SJCRH30 (cell line): ENCODE measurements at regions not wholly inside any gene's neighbourhood (a gene's known extent, or its start where the extent isn't known, plus 50 kb on each side); places are given as distances from the start of the nearest gene placed in this dataset.

Experiments
- DNase-seq, 2 experiments: peaks; one replicate each; pipeline ENCODE4 v3.0.0-alpha.2; 2015 to 2020
- H3K27ac ChIP-seq: fragments of 250-450 bp; sonication (Bioruptor Pico); 2 replicates; pipeline ENCODE4 v1.5.1; 2020; ENCODE audit warnings: mild to moderate bottlenecking, moderate library complexity
- H3K27me3 ChIP-seq: fragments of 250-450 bp; sonication (Bioruptor Pico); 2 replicates; pipeline ENCODE4 v1.5.1; 2020; ENCODE audit warnings: mild to moderate bottlenecking, moderate library complexity
- H3K36me3 ChIP-seq: fragments of 250-450 bp; sonication (Bioruptor Pico); 2 replicates; pipeline ENCODE4 v1.5.1; 2020; ENCODE audit warnings: mild to moderate bottlenecking, moderate library complexity
- H3K4me1 ChIP-seq: fragments of 250-450 bp; sonication (Bioruptor Pico); 2 replicates; pipeline ENCODE4 v1.5.1; 2020; ENCODE audit warnings: mild to moderate bottlenecking, moderate library complexity
- H3K4me3 ChIP-seq: fragments of 250-450 bp; sonication (Bioruptor Pico); 2 replicates; pipeline ENCODE4 v1.5.1; 2020; ENCODE audit warnings: mild to moderate bottlenecking, moderate library complexity
- H3K9me3 ChIP-seq: fragments of 250-450 bp; sonication (Bioruptor Pico); replicated peaks from 2 replicates; pipeline ENCODE4 v1.5.1; 2020; ENCODE audit warnings: mild to moderate bottlenecking, moderate library complexity

GRCh38 chr6:6891125-6891721 lies 216.5 kb upstream of the RREB1 start:
- Histone ChIP-seq H3K4me3 (no peak overlapping the region), H3K4me1 (peaks cover 18% of the 10 kb centered on the region), H3K9me3 (no peaks in the 10 kb centered on the region), H3K36me3 (no peaks in the 10 kb centered on the region), H3K27me3 (no peaks in the 10 kb centered on the region), H3K27ac (no peak overlapping the region)
- DNase-seq = no peak

GRCh38 chr6:6891949-6892461 lies 215.8 kb upstream of the RREB1 start:
- H3K27me3 ChIP-seq = no peaks in the 10 kb centered on the region
- H3K4me1 ChIP-seq = peaks cover 18% of the 10 kb centered on the region
- H3K27ac ChIP-seq = no peak overlapping the region
- H3K4me3 ChIP-seq = no peak overlapping the region
- H3K36me3 ChIP-seq = no peaks in the 10 kb centered on the region
- DNase-seq = no peak
- H3K9me3 ChIP-seq = no peaks in the 10 kb centered on the region

DNA sequence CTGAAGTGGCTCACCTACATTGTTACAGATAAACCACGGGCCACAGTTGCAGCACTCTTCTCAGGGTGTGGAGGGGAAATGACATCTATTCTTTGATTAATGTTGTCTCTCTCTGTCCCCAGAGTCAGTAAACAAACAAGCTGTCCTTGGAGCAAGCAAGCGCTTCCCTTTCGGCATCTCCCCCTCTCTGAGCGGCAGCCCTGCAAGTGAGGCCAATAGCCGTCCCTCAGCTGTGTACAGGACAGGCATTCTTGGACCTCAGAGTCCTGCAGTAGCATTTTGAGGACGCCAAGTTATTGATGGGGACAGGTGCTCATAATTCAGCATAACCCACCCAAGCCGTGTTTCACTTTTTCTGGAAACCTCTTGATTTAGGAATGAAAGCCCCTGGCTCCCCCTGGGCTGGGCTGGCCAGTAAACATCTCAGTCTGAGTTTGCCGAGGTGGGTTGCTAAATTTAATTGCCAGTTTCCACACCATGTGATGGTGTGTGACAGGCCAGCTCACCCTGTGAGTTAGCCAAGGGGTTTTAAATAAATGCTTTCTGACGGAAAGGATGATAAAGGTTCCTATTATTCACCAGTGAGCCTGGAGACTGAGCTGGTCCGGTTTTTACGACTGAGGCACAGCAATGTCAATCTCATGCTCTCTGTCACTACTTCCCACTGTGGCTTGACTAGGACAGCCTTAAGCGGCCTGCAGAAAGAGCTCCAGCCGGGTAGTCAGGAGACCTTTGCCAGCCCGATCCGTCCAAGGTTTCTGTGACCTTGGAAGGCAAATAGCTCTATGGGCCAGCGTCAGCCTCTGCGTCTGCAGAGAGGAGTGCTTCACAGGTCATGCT lies 214.8 kb upstream of the RREB1 start:
- H3K27ac ChIP-seq = peak overlapping the region; percentile 71
- no peaks in the 10 kb centered on the region for H3K27me3 ChIP-seq
- no peaks in the 10 kb centered on the region for H3K9me3 ChIP-seq
- DNase-seq = peak; percentile 72 to 82
- peaks cover 18% of the 10 kb centered on the region for H3K4me1 ChIP-seq
- H3K4me3 ChIP-seq = peak overlapping the region; percentile 17; the same call in 1 of the 2 replicates
- no peaks in the 10 kb centered on the region for H3K36me3 ChIP-seq

DNA sequence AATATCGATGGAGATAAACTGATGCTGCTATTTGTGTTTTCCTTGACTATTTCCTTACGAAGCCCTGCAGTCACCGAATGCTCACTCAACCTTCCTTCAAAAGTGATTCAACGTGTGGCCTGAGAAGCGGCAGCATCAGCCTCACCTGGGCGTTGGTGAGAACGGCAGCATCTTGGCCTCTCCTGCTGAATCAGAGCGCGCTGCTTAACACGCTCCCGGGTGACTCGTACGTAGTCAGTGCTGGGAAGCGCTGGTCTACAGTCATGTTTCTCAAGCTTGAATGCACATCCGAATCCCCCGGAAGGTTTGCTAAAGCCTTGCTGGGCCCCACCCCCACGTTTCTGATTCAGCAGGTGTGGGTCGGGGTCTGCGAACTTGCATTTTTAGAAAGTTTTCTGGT lies 214.1 kb upstream of the RREB1 start:
- H3K4me1 ChIP-seq = peaks cover 18% of the 10 kb centered on the region
- no peaks in the 10 kb centered on the region for H3K36me3 ChIP-seq
- H3K4me3 ChIP-seq = no peak overlapping the region
- H3K27ac ChIP-seq = peak overlapping the region; percentile 71; the same call in 1 of the 2 replicates
- no peaks in the 10 kb centered on the region for H3K9me3 ChIP-seq
- no peaks in the 10 kb centered on the region for H3K27me3 ChIP-seq
- no peak for DNase-seq

DNA sequence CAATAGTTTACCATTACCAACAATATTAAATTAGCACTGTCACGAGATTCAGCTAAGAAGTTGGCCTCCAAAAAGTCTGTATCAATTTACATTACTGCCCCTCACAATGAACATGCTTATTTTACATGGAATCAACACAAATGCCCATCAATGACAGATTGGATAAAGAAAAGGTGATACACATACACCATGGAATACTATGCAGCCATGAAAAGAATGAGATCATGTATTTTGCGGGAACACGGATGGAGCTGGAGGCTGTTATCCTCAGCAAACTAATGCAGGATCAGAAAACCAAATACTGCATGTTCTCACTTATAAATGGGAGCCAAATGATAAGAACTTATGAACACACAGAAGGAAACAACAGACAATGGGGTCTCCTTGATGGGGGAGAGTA lies 211.8 kb upstream of the RREB1 start:
- Histone ChIP-seq H3K27ac (no peak overlapping the region), H3K27me3 (no peaks in the 10 kb centered on the region), H3K36me3 (no peaks in the 10 kb centered on the region), H3K4me1 (peaks cover 18% of the 10 kb centered on the region), H3K9me3 (no peaks in the 10 kb centered on the region), H3K4me3 (no peak overlapping the region)
- no peak for DNase-seq

- Histone ChIP-seq H3K36me3 (no peaks in the 10 kb centered on the region), H3K4me3 (no peak overlapping the region), H3K4me1 (peaks cover 16% of the 10 kb centered on the region), H3K27ac (no peak overlapping the region), H3K27me3 (no peaks in the 10 kb centered on the region), H3K9me3 (no peaks in the 10 kb centered on the region)
- no peak for DNase-seq
Measured at GRCh38 chr6:6897140-6897539, 210.6 kb upstream of the RREB1 start.

DNA sequence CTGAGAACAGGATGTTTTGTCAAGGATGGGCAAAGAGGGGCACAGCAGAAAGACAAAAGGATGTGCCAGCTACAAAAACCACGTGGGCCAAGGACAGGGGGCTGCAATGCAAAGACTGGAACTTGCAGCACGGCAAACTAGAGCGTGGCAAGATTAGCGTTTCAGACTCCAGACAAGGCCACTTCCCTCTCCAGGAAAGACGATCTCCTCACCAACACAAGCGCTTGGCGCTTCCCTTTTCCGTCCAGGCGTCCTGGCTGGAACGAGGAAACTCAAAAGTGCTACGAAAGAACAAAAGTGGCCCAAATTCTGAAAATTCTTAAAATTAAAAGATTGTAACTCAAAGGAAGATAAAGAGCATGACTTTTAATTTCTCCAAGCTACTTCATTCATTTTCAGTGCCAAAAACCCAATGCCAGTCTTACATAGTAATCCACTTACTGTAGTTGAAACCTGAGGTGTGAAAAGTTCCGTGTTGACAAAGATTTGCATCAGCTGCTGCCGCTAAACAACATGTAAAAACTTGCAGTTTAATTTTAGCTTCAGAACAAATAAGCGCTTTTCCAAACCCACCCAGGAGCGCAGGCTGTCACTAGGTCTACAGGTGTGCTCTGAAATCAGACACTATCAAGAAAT lies 207.1 kb upstream of the RREB1 start:
- Histone ChIP-seq H3K36me3 (no peaks in the 10 kb centered on the region), H3K27ac (no peak overlapping the region), H3K27me3 (no peaks in the 10 kb centered on the region), H3K4me3 (no peak overlapping the region), H3K4me1 (no peaks in the 10 kb centered on the region), H3K9me3 (no peaks in the 10 kb centered on the region)
- DNase-seq = no peak

DNA sequence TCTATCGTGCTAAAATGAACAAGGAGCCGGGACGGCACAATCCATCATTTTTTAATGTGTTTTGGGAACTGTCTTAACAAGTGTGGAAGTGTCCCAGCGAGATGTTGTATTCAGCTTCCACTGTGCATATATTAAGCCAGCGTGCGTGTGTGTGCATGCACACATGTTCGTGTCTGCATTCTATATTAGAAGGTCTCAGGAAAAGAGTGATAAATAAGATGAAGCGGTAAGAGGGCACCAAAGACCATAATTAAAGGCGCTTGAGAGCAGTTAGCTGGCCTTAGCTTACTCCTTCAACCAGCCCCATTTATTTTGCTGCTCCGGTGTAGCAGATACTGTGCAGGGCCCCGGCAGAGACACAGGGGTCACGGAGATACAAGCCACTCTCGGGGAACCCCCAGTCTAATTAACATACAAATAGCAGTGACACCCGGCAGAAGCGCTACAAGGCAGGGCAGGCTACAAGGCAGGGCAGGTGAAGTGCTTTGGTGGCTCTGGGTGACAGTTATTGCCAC lies 206.5 kb upstream of the RREB1 start:
- DNase-seq = no peak
- no peaks in the 10 kb centered on the region for H3K27me3 ChIP-seq
- H3K9me3 ChIP-seq = no peaks in the 10 kb centered on the region
- H3K36me3 ChIP-seq = no peaks in the 10 kb centered on the region
- H3K4me3 ChIP-seq = no peak overlapping the region
- H3K4me1 ChIP-seq = 0 out of 2 replicates have a peak, but pooled peaks cover 2% of the 10 kb centered on the region
- no peak overlapping the region for H3K27ac ChIP-seq

DNA sequence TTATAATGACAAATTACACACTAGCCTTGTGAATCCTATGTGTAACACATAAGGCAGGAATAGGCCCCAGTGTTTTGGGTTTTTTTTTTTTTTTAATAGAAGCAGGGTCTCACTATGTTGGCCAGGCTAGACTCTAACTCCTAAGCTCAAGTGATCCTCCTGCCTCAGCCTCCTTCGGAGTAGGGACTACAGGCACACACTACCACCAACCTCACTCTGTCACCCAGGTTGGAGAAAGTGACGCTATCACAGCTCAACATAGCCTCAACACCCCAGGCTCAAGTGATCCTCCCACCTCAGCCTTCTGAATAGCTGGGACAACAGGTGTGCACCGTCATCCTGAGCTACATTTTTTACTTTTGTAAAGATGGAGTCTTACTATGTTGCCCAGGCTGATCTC lies 205.8 kb upstream of the RREB1 start:
- H3K4me1 ChIP-seq = 0 out of 2 replicates have a peak, but pooled peaks cover 2% of the 10 kb centered on the region
- H3K4me3 ChIP-seq = no peak overlapping the region
- H3K27ac ChIP-seq = no peak overlapping the region
- no peak for DNase-seq
- H3K9me3 ChIP-seq = no peaks in the 10 kb centered on the region
- H3K36me3 ChIP-seq = no peaks in the 10 kb centered on the region
- no peaks in the 10 kb centered on the region for H3K27me3 ChIP-seq

GRCh38 chr6:6905961-6906518 lies 201.7 kb upstream of the RREB1 start:
- DNase-seq = peak; percentile 38 to 46
- Histone ChIP-seq H3K27ac (no peak overlapping the region), H3K9me3 (no peaks in the 10 kb centered on the region), H3K4me1 (0 out of 2 replicates have a peak, but pooled peaks cover 2% of the 10 kb centered on the region), H3K27me3 (no peaks in the 10 kb centered on the region), H3K36me3 (no peaks in the 10 kb centered on the region), H3K4me3 (no peak overlapping the region)

- Histone ChIP-seq H3K4me3 (no peak overlapping the region), H3K9me3 (no peaks in the 10 kb centered on the region), H3K4me1 (0 out of 2 replicates have a peak, but pooled peaks cover 2% of the 10 kb centered on the region), H3K27me3 (no peaks in the 10 kb centered on the region), H3K36me3 (no peaks in the 10 kb centered on the region), H3K27ac (no peak overlapping the region)
- no peak for DNase-seq
Measured at GRCh38 chr6:6906570-6907213, 201.1 kb upstream of the RREB1 start.

DNA sequence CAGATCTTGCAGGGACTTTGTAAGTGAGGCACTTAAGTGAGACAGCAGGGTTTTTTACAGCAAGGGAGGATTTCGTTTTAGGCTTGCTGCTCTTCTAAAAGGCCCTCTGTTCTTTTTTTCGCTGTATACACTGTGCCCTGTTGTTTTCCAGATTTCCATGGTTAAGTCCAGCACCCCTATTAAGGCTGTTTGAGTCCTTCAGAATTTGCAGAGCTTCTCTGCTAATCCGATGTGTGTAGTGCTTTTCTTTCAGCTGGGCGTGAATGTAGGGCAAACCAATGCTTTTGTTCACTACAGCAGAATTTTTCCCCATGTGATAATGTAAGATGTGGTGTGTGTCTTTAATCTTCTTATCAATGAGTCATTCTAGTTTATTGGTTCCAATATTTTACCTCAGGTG lies 200.5 kb upstream of the RREB1 start:
- H3K36me3 ChIP-seq = no peaks in the 10 kb centered on the region
- no peak for DNase-seq
- H3K9me3 ChIP-seq = no peaks in the 10 kb centered on the region
- H3K27ac ChIP-seq = no peak overlapping the region
- no peak overlapping the region for H3K4me3 ChIP-seq
- H3K27me3 ChIP-seq = no peaks in the 10 kb centered on the region
- H3K4me1 ChIP-seq = 0 out of 2 replicates have a peak, but pooled peaks cover 2% of the 10 kb centered on the region

DNA sequence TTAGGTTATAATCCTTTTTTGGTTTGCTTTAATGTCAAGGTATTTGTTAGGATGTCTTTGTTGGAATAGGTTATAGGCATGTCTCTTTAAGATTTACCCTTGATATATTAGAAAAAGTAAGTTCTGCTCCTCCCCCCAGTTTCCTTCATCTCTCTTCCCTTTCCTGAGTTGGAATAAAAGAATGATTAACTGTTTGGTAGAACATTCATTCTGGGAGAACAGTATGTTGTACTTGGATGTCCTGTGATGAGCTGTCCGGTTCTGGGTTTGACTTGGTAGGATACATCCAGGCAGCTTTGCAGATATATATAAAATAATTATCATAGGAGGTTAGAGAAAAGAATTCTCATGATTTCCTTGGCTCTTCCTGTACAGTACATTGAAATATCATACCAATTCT lies 199.6 kb upstream of the RREB1 start:
- H3K36me3 ChIP-seq = no peaks in the 10 kb centered on the region
- H3K27ac ChIP-seq = no peak overlapping the region
- H3K4me3 ChIP-seq = no peak overlapping the region
- H3K9me3 ChIP-seq = no peaks in the 10 kb centered on the region
- H3K4me1 ChIP-seq = 0 out of 2 replicates have a peak, but pooled peaks cover 2% of the 10 kb centered on the region
- DNase-seq = no peak
- no peaks in the 10 kb centered on the region for H3K27me3 ChIP-seq

DNA sequence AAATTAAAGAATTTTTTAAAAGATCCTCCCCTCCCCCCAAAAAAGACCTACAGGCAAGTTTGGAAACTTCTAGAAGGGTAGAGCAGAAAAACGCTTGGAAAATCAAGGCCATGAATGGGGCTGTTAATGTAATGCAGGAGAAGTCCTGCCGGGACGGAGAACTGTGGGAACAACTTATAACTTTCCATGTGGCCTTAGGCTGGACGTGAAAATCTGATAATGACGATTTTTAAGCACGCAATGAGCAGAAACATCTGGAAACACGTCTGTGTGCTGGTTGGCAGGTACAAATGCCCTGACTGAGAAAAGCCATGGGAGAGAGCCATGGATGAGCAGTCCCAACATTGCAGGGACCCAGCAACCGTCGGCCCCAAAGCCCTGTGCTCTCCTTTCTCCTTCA lies 198.7 kb upstream of the RREB1 start:
- no peak for DNase-seq
- H3K36me3 ChIP-seq = no peaks in the 10 kb centered on the region
- no peaks in the 10 kb centered on the region for H3K27me3 ChIP-seq
- H3K27ac ChIP-seq = no peak overlapping the region
- H3K9me3 ChIP-seq = no peaks in the 10 kb centered on the region
- H3K4me3 ChIP-seq = no peak overlapping the region
- H3K4me1 ChIP-seq = 0 out of 2 replicates have a peak, but pooled peaks cover 2% of the 10 kb centered on the region
